ENCODE measurements at regions not wholly inside any gene's neighbourhood (a gene's known extent, or its start where the extent isn't known, plus 50 kb on each side); places are given as distances from the start of the nearest gene placed in this dataset.

GRCh38 chr1:213464786-213465460, 413.9 kb downstream of the RPS6KC1 start:
- H3K4me2 ChIP-seq (ENCODE audit: control insufficient read depth, extremely low read depth, insufficient read depth, low read depth, low read length), result peak overlapping the region; percentile 63
- FAIRE-seq, result peak; percentile 91
- no peak overlapping the region for H3K4me3 ChIP-seq (ENCODE audit: control insufficient read depth in 2 of 3, extremely low read depth in 1 of 3, insufficient read depth in 2 of 3, low read depth in 1 of 3, low read length in 3 of 3)
- no peaks in the 10 kb centered on the region for H3K27me3 ChIP-seq (ENCODE audit: control insufficient read depth, extremely low read depth, insufficient read depth, low read length)
- H3K4me1 ChIP-seq (ENCODE audit: control insufficient read depth, extremely low read depth, insufficient read depth, low read length), result peaks cover 11% of the 10 kb centered on the region
- H2AFZ ChIP-seq (ENCODE audit: control insufficient read depth, low read length), result peak overlapping the region; percentile 86
- H3K79me2 ChIP-seq (ENCODE audit: control insufficient read depth, insufficient read depth, low read length), result no peaks in the 10 kb centered on the region
- peak overlapping the region; percentile 67 for H3K27ac ChIP-seq (ENCODE audit: control insufficient read depth, insufficient read depth, low read length)
- no peaks in the 10 kb centered on the region for H4K20me1 ChIP-seq (ENCODE audit: control insufficient read depth, extremely low read depth, insufficient read depth, low read length)
- no peak overlapping the region for H3K9ac ChIP-seq (ENCODE audit: control insufficient read depth, extremely low read depth, insufficient read depth, low read length)
- TF ChIP-seq, protein P1, sequence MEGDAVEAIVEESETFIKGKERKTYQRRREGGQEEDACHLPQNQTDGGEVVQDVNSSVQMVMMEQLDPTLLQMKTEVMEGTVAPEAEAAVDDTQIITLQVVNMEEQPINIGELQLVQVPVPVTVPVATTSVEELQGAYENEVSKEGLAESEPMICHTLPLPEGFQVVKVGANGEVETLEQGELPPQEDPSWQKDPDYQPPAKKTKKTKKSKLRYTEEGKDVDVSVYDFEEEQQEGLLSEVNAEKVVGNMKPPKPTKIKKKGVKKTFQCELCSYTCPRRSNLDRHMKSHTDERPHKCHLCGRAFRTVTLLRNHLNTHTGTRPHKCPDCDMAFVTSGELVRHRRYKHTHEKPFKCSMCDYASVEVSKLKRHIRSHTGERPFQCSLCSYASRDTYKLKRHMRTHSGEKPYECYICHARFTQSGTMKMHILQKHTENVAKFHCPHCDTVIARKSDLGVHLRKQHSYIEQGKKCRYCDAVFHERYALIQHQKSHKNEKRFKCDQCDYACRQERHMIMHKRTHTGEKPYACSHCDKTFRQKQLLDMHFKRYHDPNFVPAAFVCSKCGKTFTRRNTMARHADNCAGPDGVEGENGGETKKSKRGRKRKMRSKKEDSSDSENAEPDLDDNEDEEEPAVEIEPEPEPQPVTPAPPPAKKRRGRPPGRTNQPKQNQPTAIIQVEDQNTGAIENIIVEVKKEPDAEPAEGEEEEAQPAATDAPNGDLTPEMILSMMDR (optimal IDR thresholded peaks at IDR 0.05 in 1 of 3, IDR thresholded peaks at IDR 0.05 in 1 of 3, conservative IDR thresholded peaks at IDR 0.05 in 1 of 3; ENCODE audit: extremely low read depth in 1 of 3, insufficient read depth in 2 of 3, low read length in 3 of 3), result no peak
- TF ChIP-seq EZH2 (IDR thresholded peaks at IDR 0.05; ENCODE audit: low read length), result no peak
- H3K9me3 ChIP-seq (ENCODE audit: control insufficient read depth, low read depth, low read length), result peaks cover 2% of the 10 kb centered on the region
- H3K9me1 ChIP-seq (ENCODE audit: control insufficient read depth, extremely low read depth, insufficient read depth, low read length), result peaks cover 2% of the 10 kb centered on the region
- H3K36me3 ChIP-seq (ENCODE audit: control insufficient read depth in 2 of 2, extremely low read depth in 1 of 2, insufficient read depth in 2 of 2, low read length in 2 of 2), result no peaks in the 10 kb centered on the region
- dilution Hi-C loops (cut with MboI; ENCODE audit: extremely low pct_ligation_motif_present, low sequenced_read_pairs), result no loop called here
- peak; percentile 41 for DNase-seq (ENCODE audit: low read depth, low spot score)

GRCh38 chr1:213466541-213466940, 415.5 kb downstream of the RPS6KC1 start:
- no peaks in the 10 kb centered on the region for H3K36me3 ChIP-seq (ENCODE audit: control insufficient read depth in 2 of 2, extremely low read depth in 1 of 2, insufficient read depth in 2 of 2, low read length in 2 of 2)
- no peak for TF ChIP-seq EZH2 (IDR thresholded peaks at IDR 0.05; ENCODE audit: low read length)
- TF ChIP-seq, protein P1 (optimal IDR thresholded peaks at IDR 0.05 in 1 of 3, IDR thresholded peaks at IDR 0.05 in 1 of 3, conservative IDR thresholded peaks at IDR 0.05 in 1 of 3; ENCODE audit: extremely low read depth in 1 of 3, insufficient read depth in 2 of 3, low read length in 3 of 3), result no peak
- peaks cover 2% of the 10 kb centered on the region for H3K9me3 ChIP-seq (ENCODE audit: control insufficient read depth, low read depth, low read length)
- H4K20me1 ChIP-seq (ENCODE audit: control insufficient read depth, extremely low read depth, insufficient read depth, low read length), result no peaks in the 10 kb centered on the region
- H3K9ac ChIP-seq (ENCODE audit: control insufficient read depth, extremely low read depth, insufficient read depth, low read length), result no peak overlapping the region
- FAIRE-seq, result peak; percentile 55
- dilution Hi-C loops (cut with MboI; ENCODE audit: extremely low pct_ligation_motif_present, low sequenced_read_pairs), result no loop called here
- no peak overlapping the region for H2AFZ ChIP-seq (ENCODE audit: control insufficient read depth, low read length)
- H3K79me2 ChIP-seq (ENCODE audit: control insufficient read depth, insufficient read depth, low read length), result no peaks in the 10 kb centered on the region
- H3K27ac ChIP-seq (ENCODE audit: control insufficient read depth, insufficient read depth, low read length), result no peak overlapping the region
- H3K27me3 ChIP-seq (ENCODE audit: control insufficient read depth, extremely low read depth, insufficient read depth, low read length), result no peaks in the 10 kb centered on the region
- no peak for DNase-seq (ENCODE audit: low read depth, low spot score)
- no peak overlapping the region for H3K4me3 ChIP-seq (ENCODE audit: control insufficient read depth in 2 of 3, extremely low read depth in 1 of 3, insufficient read depth in 2 of 3, low read depth in 1 of 3, low read length in 3 of 3)
- no peak overlapping the region for H3K4me2 ChIP-seq (ENCODE audit: control insufficient read depth, extremely low read depth, insufficient read depth, low read depth, low read length)
- H3K9me1 ChIP-seq (ENCODE audit: control insufficient read depth, extremely low read depth, insufficient read depth, low read length), result peaks cover 2% of the 10 kb centered on the region
- H3K4me1 ChIP-seq (ENCODE audit: control insufficient read depth, extremely low read depth, insufficient read depth, low read length), result peaks cover 11% of the 10 kb centered on the region
